SKM-1 treated with dmso at 0.1 percent for 144 hours (cell line): ENCODE measurements at regions not wholly inside any gene's neighbourhood (a gene's known extent, or its start where the extent isn't known, plus 50 kb on each side); places are given as distances from the start of the nearest gene placed in this dataset.
"Not testable (repeated sequence)": the region's sequence is repeated elsewhere in the genome, so short reads cannot be mapped to it uniquely, and the experiment has no call there.

Experiments used
- DNase-seq: peaks from one replicate; lab custom pipeline; 2025; ENCODE audit not compliant: unreplicated experiment; lab: John Stamatoyannopoulos, UW

DNA sequence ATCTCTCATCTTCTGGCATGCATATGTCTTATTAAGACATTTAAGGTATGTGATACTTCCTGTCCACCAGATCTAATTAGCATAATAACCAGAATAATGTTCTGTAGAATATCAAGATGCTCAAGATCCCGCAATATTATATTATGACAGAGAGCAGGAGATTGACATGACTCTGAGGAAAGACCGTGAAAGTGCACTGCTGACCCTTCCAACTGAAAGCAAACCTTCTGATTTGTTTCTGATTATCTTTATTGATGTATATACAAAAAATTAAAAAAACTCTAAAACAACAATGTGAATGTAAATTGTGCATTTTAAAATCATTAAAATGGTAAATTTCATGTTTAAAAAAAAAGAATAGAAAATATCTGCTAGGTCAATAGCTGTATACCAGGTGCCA, 184.4 kb upstream of the TMEM45B start:
- DNase-seq = no peak

DNA sequence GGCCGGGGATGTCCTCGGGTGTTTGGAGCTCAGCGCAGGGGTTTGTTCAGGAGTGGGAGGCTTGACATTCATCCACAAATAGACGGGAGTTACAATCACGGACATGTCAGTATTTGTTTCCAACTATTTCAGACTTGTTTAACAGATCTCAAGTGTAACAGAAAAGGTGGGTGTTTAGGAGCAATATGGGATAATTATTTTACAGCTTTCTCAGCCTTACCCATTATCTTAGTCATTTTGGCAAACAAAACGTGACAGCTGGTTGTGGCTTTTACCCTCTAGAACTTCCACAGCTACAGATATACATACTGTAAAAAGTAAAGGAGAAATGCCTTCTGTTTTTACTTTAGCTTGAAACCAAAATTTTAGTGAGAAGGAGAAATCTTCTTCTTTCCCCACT, 178.7 kb upstream of the TMEM45B start:
- DNase-seq = no peak

DNA sequence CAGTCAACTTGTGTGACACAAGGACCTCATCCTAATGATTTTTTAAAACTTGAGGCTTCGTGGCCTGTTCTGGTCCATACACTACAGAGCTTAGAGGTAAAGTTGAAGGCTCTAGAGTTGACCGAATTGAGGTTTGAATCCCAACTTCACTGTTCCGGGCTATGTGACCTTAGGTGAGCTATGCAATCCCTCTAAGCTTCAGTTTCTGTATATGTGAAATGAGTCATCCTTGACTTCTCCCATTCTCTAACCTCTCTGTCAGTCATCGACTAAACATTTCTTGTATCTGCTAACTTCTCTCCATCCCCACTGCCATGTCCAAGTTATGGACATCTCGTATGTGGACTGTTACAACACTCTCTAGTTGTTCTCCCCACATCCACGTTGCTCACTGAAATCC, 178.2 kb upstream of the TMEM45B start:
- DNase-seq = no peak

DNA sequence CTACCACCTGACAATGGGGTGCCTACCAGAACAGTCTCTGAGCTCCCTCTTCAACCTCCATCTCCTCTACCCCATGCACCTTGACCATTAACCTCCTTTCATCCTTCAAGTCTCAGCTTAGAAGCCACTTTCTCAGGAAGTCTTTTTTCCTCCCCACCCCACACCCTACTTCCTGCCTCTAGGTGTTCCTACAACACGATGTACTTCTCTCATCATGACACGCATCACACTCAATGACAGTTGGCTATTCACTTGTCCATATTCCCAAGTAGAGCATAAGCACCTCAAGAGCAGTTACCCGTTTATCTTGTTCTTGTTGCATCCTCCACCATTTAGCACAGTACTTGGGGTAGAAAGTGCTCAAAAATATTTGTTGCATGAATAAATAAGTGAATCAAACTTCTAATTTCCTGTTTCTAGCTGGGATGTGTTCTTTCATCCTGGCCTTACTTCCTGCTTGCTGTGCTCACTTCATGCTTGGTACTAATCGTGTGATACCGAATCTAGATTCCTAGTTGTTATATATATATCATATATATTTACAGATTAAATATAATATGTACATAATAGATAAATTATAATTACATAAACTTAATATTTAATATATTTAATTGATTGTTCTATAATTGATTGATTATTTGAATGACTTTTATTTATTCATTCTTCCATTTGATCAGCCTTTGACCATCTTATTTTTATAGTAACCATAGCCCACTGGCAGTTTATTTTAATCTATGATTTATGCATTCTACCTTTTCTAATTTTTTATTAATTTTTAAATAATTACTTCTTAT, 177.5 kb upstream of the TMEM45B start:
- no peak for DNase-seq

DNA sequence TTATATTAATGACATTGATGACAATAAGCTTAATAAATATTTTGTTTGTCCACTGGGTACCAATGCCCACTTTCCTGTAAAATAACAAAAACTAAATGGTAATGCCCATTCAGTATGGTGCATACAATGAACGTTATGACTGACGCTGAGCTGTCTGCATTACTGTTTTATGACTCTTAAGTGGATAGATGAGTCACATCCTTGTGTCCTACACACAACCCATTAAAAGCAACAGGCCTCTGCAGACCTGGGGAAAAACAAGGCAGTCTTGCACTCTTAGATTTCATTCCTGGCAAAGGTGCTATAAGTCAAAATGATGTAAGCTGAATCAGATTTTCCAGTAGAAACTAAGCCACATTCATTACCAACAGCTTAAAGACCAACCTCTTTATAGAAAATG, 176.3 kb upstream of the TMEM45B start:
- no peak for DNase-seq

DNA sequence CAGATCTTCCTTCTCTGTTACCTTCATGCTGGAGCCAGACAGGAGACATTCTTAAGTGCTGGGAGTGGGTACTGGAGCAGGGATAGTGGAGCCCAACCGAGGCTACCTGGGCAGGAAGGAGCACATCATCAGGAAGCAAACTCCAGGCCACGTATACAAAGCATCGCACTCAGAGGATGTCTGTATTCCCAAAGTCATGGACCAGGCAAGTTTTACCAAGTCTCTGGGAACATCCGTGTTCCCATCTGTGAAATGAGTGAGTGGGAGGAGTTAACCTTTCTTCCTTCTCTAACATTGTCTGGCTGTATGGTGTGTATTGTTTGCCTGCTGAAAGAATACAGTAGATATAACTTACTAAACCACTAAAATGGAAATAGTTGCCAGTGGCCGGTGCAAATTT, 175.0 kb upstream of the TMEM45B start:
- no peak for DNase-seq

DNA sequence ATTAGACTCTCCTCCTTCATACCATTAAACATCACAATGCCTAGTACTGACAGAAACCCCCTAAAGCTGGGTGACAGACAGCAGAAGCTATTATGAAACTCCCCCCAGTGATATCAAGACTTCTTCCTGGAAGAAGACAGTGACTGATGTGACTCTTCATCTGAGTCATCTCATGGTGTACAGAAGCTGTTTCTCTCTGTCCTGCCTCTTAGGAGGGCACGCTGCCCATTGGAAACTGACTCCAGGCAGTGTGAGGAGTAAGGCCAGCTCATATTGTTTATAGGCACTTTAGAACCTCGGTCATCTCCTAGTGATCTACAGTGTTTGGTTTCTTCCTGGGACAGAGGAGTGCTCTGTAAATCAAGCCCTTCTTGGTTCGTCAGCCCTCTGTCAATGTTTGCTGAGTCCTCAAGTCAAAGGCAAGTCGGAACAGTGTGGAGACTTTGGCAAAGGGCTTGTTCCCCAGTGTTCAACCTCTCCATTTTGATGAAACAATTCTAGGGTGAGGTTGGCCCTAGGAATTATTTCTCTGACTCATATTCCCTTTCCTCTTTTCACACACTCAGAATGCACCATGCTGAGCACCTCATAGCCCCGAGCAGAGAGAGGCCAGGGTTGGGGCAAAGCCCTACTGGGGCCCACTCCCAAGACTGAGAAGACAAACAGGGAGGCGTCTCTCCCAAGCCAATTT, 172.5 kb upstream of the TMEM45B start:
- DNase-seq = no peak

DNA sequence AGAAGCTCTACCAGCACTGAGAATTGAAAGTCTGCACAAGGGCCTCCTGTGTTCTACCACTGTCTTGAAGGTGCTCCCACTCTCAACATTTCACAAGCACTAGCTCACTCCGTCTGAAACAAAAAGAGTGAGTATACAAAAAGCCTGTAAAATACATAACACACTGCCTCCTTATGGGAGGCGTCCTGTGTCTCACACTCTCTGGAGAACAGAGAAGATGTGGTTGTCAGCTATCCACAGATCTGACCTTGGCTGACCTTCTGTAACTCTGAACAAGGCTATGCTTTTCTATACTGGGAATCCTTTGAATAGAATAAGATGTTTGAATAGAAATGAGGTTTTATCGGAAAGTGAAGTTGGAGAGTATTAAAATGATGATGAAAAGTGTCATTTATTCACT, 171.3 kb upstream of the TMEM45B start:
- no peak for DNase-seq

DNA sequence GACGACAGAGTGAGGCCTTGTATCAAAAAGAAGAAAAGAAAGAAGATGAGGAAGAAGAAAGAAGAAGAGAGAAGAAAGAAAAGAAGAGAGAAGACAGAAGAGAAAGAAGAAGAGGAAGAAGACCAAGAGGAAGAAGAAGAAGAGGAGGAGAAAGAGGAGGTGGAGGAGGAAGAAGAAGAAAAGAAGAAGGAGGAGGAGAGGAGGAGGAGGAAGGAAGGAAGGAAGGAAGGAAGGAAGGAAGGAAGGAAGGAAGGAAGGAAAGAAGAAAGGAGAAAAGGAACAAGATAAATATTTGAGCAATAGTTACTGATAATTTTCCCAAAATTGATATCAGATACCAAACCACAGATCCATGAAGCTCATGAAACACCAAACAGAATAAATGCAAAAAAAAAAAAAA, 169.7 kb upstream of the TMEM45B start:
- DNase-seq = no peak

DNA sequence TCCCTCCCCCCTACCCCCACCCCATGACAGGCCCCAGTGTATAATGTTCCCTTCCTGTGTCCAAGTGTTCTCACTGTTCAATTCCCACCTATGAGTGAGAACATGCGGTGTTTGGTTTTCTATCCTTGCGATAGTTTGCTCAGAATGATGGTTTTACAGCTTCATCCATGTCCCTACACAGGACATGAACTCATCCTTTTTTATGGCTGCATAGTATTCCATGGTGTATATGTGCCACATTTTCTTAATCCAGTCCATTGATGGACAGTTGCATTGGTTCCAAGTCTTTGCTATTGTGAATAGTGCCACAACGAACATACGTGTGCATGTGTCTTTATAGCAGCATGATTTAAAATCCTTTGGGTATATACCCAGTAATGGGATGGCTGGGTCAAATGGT, 165.6 kb upstream of the TMEM45B start:
- DNase-seq = not testable (repeated sequence)

DNA sequence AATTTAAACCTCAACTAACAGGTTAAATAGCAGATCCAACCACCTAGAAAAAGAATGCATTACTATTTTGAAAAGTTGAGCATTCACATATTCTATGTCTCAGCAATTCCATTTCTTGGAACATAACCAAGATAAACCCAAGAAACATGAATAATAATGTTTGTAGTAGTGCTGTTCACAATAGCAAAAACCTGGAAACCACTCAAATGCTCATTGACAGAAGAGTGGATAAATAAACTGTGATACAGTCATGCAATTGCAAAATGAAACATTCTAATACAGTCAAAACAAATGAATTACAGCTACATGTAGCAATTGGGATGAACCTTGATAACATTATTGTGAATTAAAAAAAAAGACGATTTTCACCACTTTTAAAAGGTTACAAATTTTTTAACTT, 162.8 kb upstream of the TMEM45B start:
- no peak for DNase-seq

DNA sequence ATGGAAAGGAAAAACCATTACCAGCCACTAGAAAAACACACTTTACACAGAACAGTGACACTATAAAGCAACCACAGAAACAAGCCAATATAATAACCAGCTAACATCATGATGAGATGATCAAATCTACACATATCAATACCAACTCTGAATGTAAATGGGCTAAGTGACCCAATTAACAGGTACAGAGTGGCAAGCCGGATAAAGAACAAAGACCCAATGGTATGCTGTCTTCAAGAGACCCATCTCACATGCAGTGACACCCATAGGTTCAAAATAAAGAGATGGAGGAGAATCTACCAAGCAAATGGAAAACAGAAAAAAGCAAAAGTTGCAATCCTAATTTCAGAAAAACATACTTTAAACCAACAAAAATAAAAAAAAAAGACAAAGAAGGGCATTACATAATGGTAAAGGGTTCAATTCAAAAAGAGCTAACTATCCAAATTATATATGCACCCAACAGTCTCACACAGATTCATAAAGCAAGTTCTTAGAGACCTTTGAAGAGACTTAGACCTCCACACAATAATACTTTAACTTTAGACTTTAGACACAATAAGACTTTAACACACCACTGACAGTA, 160.3 kb upstream of the TMEM45B start:
- no peak for DNase-seq

DNA sequence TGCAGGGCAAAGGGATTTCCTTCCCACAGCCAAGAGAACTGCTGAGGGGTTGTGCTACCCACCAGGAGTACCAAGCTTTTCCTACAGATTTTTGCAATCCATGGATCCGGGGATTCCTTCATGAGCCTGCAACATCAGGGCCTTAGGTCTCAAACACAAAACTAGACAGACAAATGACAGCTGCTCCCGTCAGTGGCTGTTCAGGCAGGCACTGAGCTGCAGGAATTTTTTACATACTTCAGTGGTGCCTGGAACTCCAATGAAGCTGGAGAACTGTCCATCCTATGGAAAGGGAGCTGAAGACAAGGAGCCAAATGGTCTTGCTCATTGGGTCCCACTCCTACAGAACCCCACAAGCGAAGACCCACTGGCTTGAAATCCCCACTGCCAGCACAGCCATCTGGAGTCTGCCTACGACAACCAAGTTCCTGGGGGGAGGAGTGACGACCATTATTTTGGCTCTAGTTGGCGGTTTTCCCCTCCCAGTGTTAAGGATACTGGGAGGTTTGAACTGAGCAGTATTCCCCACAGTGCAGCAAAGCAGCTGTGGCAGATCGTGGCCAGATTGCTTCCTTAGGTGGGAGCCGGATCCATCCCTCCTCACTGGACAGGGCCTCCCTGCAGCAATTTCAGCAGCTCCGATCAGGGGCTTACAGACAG, 157.7 kb upstream of the TMEM45B start:
- no peak for DNase-seq

DNA sequence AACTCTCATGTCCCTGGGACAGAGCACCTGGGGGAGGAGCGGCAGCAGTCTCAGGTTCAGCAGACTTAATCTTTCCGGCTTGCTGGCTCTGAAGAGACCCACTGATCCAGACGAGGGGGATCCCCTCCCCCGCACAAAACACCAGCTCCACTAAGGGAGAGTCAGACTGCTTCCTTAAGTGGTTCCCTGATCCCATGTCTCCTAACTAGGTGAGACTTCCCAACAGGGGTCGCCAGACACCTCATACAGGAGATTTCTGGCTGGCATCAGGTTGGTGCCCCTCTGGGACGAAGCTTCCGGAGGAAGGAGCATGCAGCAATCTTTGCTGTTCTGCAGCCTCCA, 157.2 kb upstream of the TMEM45B start:
- DNase-seq = no peak

DNA sequence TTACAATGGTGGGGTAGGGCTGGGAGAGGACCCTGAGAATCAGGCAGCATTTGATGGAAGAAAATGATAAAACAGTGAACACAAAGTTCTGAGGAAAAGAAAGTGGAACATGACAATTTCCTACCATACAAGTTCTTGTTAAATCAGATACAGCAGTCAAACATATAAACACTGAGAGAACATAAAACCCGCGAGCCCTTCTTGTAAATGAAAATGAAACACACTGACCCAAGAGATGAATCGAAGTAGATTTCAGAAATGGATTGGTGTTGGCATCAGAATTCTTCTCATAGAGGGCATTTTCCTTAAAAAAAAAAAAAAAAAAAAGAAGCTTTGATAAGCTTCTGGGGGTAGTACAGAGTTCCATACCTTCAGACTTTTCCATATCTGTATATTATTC, 134.7 kb upstream of the TMEM45B start:
- DNase-seq = no peak

DNA sequence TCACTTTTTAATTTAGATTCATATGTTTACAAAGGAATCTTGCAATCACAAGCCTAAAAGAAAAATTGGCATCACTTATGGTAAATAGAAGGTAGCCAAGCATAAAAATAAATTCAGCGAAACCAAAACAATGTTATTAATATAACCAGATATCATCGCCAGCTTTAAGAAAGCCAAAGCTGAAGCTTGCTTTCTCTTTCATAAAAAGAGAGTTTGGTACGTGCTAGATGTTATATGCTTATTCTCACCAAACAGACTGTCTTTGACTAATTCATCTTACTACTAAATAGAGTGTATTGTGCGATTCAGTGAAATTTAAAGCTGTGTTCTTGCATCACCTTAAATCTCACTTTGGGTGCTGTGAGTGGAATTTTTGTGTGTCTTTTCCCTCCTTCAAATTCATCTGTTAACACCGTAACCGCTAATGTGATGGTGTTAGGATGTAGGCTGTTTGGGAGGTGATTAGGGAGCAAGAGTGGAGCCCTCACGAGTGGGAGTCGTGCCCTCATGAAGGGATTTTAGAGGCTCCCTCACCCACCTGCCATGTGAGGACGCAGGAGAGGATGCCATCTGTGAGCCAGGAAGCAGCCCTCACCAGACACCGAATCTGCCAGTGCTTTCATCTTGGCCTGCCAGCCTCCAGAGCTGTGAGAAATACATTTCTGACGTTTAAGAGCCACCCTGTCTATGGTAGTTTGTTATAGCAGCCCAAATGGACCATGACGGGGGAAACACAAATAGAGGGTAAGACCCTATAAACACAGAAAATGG, 134.1 kb upstream of the TMEM45B start:
- DNase-seq = no peak

DNA sequence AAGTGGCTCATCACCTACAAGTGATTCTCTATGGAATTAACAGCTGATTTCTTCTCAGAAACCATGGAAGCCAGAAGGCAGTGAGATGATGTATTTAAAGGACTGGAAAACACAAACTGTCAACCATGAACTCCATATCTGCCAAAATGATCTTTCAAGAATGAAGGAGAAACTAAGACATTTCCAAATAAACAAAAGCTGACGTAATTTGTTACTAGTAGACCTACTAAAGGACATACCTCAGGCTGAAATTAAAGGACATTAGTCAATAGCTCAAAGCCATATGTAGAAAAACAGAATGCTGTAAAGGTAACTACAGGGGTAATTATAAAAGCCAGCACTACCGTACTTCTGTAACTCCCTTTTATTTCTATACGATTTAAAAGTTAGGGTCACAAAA, 129.4 kb upstream of the TMEM45B start:
- DNase-seq = no peak

DNA sequence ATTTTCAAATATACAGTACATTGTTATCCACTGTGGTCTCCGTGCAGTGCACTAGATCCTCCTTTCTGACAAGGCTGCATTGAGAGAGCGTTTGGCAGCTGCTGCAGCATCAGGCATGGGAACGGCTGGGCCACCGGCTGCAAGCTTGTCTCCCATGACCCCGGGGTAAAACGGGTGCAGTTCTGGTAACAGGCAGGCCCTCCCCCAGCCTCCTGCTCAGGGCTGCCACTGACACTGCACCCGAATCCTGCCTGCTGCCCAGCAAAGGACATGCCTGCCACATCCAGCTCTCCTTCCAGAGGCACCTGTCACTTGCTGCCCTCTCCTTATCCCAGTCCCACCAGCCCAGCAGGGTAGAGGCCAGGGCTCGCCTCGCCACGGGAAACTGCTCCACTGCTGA, 124.5 kb upstream of the TMEM45B start:
- no peak for DNase-seq

DNA sequence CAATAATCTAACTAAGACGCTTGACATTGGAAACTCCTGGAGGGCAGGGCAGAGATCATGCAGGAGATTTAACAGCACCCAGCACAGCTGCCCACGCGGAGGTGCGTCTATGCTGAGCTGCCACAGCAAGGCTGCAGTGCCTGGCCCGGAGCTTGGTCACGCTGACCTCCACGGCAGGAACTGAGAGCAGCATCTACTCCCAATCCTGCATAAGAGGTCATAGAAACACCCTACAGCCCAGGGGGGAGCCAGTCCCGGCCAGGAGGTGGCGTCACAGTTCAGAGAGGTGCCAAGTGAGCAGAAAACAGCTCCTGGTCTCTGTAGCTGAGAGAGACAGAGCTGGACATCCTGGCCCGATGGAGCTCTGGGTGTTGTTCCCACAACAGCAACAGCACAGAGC, 121.1 kb upstream of the TMEM45B start:
- no peak for DNase-seq

DNA sequence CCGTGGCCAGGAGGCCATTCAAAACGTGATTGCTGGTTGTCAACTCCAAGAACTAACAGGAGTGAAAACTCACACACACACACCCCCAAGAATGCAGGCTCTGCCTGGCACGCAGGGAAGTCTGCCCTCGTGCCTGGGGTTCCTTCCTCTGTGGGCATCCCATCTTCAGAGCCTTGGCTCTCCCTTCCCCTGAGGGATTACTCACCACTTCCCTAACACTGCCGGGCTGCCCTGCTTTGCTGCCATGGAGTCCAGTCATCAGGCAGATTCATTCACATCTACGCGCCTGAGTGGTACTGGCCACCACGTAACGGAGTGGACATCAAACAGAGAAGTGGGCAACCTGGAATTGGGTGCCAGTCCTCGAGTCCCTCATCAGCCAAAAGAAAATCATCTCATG, 120.7 kb upstream of the TMEM45B start:
- no peak for DNase-seq

DNA sequence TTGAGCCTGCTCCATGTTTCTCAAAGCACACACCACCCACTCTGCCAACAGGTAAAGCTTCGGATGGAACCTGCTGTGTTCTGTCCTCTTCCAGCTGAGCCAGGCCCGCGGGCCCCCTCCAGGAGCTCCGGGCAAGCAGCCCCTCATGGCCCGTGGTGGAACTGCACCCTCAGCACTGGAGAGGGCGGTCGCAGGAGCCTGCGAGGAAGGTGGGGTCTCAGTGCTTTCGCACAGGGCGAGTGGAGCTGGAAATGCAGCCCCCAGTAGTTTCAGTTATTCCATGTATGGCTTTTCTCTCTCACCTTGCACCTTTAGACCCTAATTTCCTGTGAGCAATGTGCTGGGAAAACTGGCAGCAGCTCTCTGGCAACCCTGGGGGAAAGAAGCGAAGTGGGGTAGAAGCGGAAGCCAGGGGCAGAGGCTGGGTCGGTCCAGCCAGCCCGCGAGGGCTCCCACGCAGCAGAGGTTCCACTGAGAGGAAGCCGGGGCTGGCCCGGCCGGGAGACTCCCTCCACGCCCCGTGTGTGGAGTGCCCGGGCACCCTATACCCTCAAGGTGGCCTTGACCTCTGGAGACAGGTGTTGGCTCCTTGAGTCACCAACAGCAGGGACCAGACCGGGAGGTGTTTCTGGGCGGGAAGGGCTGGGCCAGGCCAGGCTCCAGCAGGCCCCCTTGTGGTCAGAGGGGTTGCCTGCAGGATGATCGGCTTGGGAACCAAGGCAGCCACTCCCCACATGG, 119.9 kb upstream of the TMEM45B start:
- DNase-seq = peak; percentile 72
